ENCODE measurements at regions not wholly inside any gene's neighbourhood (a gene's known extent, or its start where the extent isn't known, plus 50 kb on each side); places are given as distances from the start of the nearest gene placed in this dataset.

- TF ChIP-seq POLR2AphosphoS5 (IDR thresholded peaks at IDR 0.05; ENCODE audit: low read depth, low read length) = no peak
- no peak for TF ChIP-seq SIN3A (IDR thresholded peaks at IDR 0.05; ENCODE audit: borderline replicate concordance, insufficient read depth, low read length)
- no peak for TF ChIP-seq FOXP2 (optimal IDR thresholded peaks at IDR 0.05; ENCODE audit: borderline replicate concordance, extremely low read depth, extremely low read length, insufficient read depth)
- no peak for TF ChIP-seq REST (IDR thresholded peaks at IDR 0.05; ENCODE audit: insufficient read depth in 1 of 2, low read depth in 2 of 2, low read length in 2 of 2)
Observed at GRCh38 chr4:13054420-13054970, 429.6 kb downstream of the RAB28 start.
